HUES64 (cell line): ENCODE measurements at regions not wholly inside any gene's neighbourhood (a gene's known extent, or its start where the extent isn't known, plus 50 kb on each side); places are given as distances from the start of the nearest gene placed in this dataset.

ENCODE experiments used
- H3K27ac ChIP-seq: 2 replicates; pipeline ENCODE4 v1.7.0; 2013; ENCODE audit warnings: low read depth, low read length, inconsistent platforms
- H3K27me3 ChIP-seq: 2 replicates; pipeline ENCODE4 v1.6.1; 2013; ENCODE audit warnings: mild to moderate bottlenecking, low read length; ENCODE audit not compliant: insufficient read depth
- H3K36me3 ChIP-seq: 2 replicates; pipeline ENCODE4 v1.6.1; 2013; ENCODE audit warnings: mild to moderate bottlenecking, low read length; ENCODE audit not compliant: insufficient read depth
- H3K4me1 ChIP-seq: 2 replicates; pipeline ENCODE4 v1.6.1; 2013; ENCODE audit warnings: mild to moderate bottlenecking, low read length, moderate library complexity; ENCODE audit not compliant: insufficient read depth
- H3K4me3 ChIP-seq: 2 replicates; pipeline ENCODE4 v1.5.1; 2013; ENCODE audit warnings: mild to moderate bottlenecking, low read length, moderate library complexity
- H3K9ac ChIP-seq: 2 replicates; pipeline ENCODE4 v1.6.1; 2013; ENCODE audit warnings: mild to moderate bottlenecking, low read depth, low read length
- H3K9me3 ChIP-seq: 2 replicates; pipeline ENCODE4 v1.6.1; 2013; ENCODE audit warnings: low read depth, low read length; ENCODE audit not compliant: insufficient read depth
- WGBS: fragments of 150-250, 120-280 bp; methylation state at CpG from one replicate; pipeline ENCODE4 v1.1.7; 2013; ENCODE audit warnings: missing lambda C conversion rate; 5-methylcytosine and 5-hydroxymethylcytosine counted together

GRCh38 chr11:69970785-69971535 lies 107.2 kb upstream of the ANO1 start:
- H3K4me1 ChIP-seq, result 0 out of 2 replicates have a peak, but pooled peaks cover 3% of the 10 kb centered on the region
- no peak overlapping the region for H3K9ac ChIP-seq
- no peaks in the 10 kb centered on the region for H3K9me3 ChIP-seq
- H3K36me3 ChIP-seq, result no peaks in the 10 kb centered on the region
- WGBS, result 93% methylated on average over 6 of the region's 6 CpGs
- no peak overlapping the region for H3K4me3 ChIP-seq
- no peaks in the 10 kb centered on the region for H3K27me3 ChIP-seq
- H3K27ac ChIP-seq, result no peak overlapping the region

- Histone ChIP-seq H3K9ac (no peak overlapping the region), H3K27me3 (no peaks in the 10 kb centered on the region), H3K9me3 (no peaks in the 10 kb centered on the region), H3K27ac (no peak overlapping the region), H3K4me3 (no peak overlapping the region), H3K4me1 (no peaks in the 10 kb centered on the region), H3K36me3 (no peaks in the 10 kb centered on the region)
- 86% methylated on average over 9 of the region's 11 CpGs for WGBS
These were observed 106.4 kb upstream of the ANO1 start for GRCh38 chr11:69971741-69972140.

DNA sequence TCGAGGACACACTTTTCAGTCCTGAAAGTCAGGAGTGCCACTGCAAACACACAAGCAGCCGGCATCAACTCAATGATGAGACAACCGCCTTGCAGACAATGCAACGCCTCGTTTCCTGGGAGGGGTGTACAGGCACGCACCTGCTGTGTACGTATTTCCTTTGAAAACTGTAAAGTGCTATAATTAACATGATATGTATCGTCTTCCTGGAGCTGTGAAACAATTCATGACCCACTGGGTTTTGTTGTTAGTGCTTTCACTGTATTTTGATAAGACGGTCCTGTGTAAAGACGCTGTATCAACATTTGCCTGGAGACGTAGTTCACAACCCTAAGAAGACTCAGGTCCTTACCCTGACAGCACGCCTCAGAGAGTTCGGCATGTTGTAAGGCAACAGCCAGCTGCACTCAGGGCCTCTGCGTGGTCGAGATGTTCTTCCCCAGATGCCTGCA lies 105.7 kb upstream of the ANO1 start:
- H3K36me3 ChIP-seq, result no peaks in the 10 kb centered on the region
- no peak overlapping the region for H3K4me3 ChIP-seq
- H3K9ac ChIP-seq, result no peak overlapping the region
- H3K9me3 ChIP-seq, result no peaks in the 10 kb centered on the region
- no peak overlapping the region for H3K27ac ChIP-seq
- WGBS, result 90% methylated on average over 15 of the region's 15 CpGs
- H3K27me3 ChIP-seq, result no peaks in the 10 kb centered on the region
- H3K4me1 ChIP-seq, result no peaks in the 10 kb centered on the region

- 97% methylated on average over 4 of the region's 4 CpGs for WGBS
- no peak overlapping the region for H3K27ac ChIP-seq
- H3K36me3 ChIP-seq, result no peaks in the 10 kb centered on the region
- H3K27me3 ChIP-seq, result no peaks in the 10 kb centered on the region
- no peaks in the 10 kb centered on the region for H3K9me3 ChIP-seq
- no peak overlapping the region for H3K9ac ChIP-seq
- H3K4me1 ChIP-seq, result no peaks in the 10 kb centered on the region
- H3K4me3 ChIP-seq, result no peak overlapping the region
These were observed 103.6 kb upstream of the ANO1 start for GRCh38 chr11:69974528-69974927.

- H3K9me3 ChIP-seq, result no peaks in the 10 kb centered on the region
- no peaks in the 10 kb centered on the region for H3K4me1 ChIP-seq
- H3K36me3 ChIP-seq, result no peaks in the 10 kb centered on the region
- no peak overlapping the region for H3K4me3 ChIP-seq
- H3K9ac ChIP-seq, result no peak overlapping the region
- WGBS, result 93% methylated on average over 7 of the region's 7 CpGs
- no peak overlapping the region for H3K27ac ChIP-seq
- H3K27me3 ChIP-seq, result no peaks in the 10 kb centered on the region
These were observed 102.3 kb upstream of the ANO1 start for GRCh38 chr11:69975822-69976221.

DNA sequence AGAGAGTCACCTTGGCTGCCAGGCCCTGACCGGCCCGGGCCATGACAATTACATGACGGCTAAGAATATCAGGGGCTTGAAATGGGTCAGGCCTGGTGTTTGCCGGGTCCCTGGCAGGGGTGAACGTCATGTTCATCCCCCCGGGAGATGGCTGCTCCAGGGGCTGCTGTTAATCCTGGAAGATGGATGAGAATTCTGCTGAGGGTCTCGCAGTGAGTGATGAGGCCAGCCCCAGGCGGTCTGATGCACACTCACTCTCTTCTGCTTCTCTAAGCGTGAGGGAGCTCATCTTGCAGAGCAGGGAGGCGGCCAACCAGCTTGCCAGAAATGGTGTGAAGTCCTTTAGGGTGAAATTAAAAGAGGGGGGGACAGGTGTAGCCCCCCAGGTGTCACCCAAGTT lies 101.3 kb upstream of the ANO1 start:
- Histone ChIP-seq H3K27me3 (no peaks in the 10 kb centered on the region), H3K9ac (no peak overlapping the region), H3K4me3 (no peak overlapping the region), H3K9me3 (no peaks in the 10 kb centered on the region), H3K27ac (no peak overlapping the region), H3K36me3 (no peaks in the 10 kb centered on the region), H3K4me1 (no peaks in the 10 kb centered on the region)
- WGBS, result 88% methylated on average over 10 of the region's 10 CpGs

DNA sequence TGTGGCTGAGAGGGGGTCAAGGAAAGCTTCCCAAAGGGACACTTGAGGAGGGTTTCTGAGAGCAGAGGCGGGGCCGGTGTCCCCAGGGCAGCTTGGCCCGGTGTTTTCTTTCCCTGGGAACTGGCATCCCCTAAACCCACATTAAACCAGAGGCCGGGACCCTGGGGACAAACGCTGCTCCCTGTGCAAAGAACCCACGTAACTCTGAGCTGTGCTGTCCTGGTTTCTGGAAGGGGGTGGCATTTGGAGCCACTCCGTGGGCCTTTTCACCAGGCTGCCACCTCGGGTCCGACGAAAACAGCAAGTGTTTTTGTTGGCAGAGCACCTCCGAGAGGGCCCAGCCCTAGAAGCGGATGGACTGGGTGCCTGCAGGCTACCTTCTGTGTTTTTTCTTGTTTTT lies 100.2 kb upstream of the ANO1 start:
- H3K9ac ChIP-seq, result no peak overlapping the region
- no peak overlapping the region for H3K27ac ChIP-seq
- H3K4me1 ChIP-seq, result peaks cover 5% of the 10 kb centered on the region
- no peaks in the 10 kb centered on the region for H3K9me3 ChIP-seq
- H3K27me3 ChIP-seq, result peaks cover 3% of the 10 kb centered on the region; the same call in 1 of the 2 replicates
- H3K36me3 ChIP-seq, result no peaks in the 10 kb centered on the region
- WGBS, result 93% methylated on average over 12 of the region's 12 CpGs
- no peak overlapping the region for H3K4me3 ChIP-seq

DNA sequence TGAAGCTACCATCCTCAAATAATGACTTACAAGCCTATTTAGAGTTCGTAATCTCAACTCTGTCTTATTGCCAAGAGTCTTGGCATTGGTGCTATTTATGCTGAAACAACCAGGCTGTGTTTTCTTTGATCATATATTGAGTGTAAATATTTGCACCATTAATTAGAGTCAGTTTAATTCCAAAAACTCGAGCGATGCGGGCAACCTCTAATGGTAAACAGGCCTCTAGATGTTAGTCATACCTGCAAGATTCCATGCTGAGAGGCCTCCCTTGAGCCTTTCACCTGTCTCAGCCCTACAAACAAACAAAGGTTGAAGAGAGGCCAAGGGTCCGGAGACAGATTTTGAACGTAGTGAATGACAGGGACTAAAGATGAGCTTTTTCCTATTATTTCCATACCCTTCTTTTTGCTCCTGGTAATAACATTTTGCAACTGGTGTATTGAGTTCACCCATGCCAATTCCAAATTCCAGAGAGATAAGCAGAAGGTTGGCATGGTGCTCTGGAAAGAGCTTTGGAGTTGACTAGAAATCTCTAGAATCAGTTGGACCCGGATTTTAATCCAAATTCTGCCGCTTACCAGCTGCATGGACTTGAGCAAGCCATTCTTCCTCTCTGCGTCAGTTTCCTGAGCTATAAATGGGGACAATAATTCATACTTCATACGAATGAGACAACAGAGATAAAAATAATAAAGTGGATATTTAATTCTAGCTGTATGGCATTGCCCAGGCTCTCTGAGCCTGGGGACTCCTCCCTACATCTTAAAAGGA lies 99.1 kb upstream of the ANO1 start:
- H3K4me3 ChIP-seq, result no peak overlapping the region
- 84% methylated on average over 9 of the region's 10 CpGs for WGBS
- H3K27me3 ChIP-seq, result peaks cover 14% of the 10 kb centered on the region
- no peaks in the 10 kb centered on the region for H3K9me3 ChIP-seq
- H3K36me3 ChIP-seq, result no peaks in the 10 kb centered on the region
- peaks cover 16% of the 10 kb centered on the region for H3K4me1 ChIP-seq
- no peak overlapping the region for H3K27ac ChIP-seq
- no peak overlapping the region for H3K9ac ChIP-seq

GRCh38 chr11:69979632-69980031 lies 98.5 kb upstream of the ANO1 start:
- Histone ChIP-seq H3K4me3 (no peak overlapping the region), H3K9ac (no peak overlapping the region), H3K36me3 (no peaks in the 10 kb centered on the region), H3K27ac (no peak overlapping the region), H3K27me3 (peaks cover 20% of the 10 kb centered on the region), H3K9me3 (no peaks in the 10 kb centered on the region), H3K4me1 (peaks cover 20% of the 10 kb centered on the region)
- 87% methylated on average over 9 of the region's 9 CpGs for WGBS

GRCh38 chr11:69981119-69981784 lies 96.9 kb upstream of the ANO1 start:
- WGBS, result 85% methylated on average over 15 of the region's 15 CpGs
- no peak overlapping the region for H3K9ac ChIP-seq
- H3K4me1 ChIP-seq, result peaks cover 20% of the 10 kb centered on the region
- H3K27ac ChIP-seq, result no peak overlapping the region
- H3K27me3 ChIP-seq, result peaks cover 36% of the 10 kb centered on the region
- no peaks in the 10 kb centered on the region for H3K9me3 ChIP-seq
- H3K4me3 ChIP-seq, result no peak overlapping the region
- H3K36me3 ChIP-seq, result no peaks in the 10 kb centered on the region
